Retinal pigment epithelial cell (primary cell): ENCODE measurements at regions not wholly inside any gene's neighbourhood (a gene's known extent, or its start where the extent isn't known, plus 50 kb on each side); places are given as distances from the start of the nearest gene placed in this dataset.

Experiments used
- DNase-seq: peaks from one replicate; pipeline ENCODE4 v3.0.0-alpha.2; 2010; ENCODE audit warnings: low read depth
- H3K4me3 ChIP-seq: 2 replicates; pipeline ENCODE4 v1.5.1; 2011; ENCODE audit warnings: mild to moderate bottlenecking, low read length, control low read depth, moderate library complexity
- TF ChIP-seq, protein P1 (sequence below): conservative IDR thresholded peaks from 2 replicates; pipeline ENCODE4 v1.5.1; 2011; ENCODE audit warnings: low read depth, low read length, control low read depth, inconsistent platforms

DNA sequence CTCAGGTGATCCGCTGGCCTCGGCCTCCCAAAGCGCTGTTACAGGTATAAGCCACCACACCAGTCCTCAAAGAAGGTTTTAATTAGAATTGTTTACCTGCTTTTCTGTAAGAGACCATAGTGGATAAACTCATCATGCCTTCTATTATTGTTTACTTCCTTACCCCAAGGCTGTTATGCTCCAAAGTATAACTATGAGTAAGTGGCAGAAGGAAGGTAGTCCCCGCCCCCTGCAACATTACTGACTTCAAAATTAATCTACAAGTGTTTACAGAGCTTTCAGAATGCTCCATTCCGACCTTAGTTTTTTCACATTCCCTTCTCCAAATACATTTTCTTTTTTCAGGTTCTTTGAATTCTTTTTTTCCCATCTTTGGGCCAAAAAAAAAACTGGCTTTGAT, 480.5 kb upstream of the NOX3 start:
- DNase-seq = no peak
- H3K4me3 ChIP-seq = no peak overlapping the region
- TF ChIP-seq, protein P1, sequence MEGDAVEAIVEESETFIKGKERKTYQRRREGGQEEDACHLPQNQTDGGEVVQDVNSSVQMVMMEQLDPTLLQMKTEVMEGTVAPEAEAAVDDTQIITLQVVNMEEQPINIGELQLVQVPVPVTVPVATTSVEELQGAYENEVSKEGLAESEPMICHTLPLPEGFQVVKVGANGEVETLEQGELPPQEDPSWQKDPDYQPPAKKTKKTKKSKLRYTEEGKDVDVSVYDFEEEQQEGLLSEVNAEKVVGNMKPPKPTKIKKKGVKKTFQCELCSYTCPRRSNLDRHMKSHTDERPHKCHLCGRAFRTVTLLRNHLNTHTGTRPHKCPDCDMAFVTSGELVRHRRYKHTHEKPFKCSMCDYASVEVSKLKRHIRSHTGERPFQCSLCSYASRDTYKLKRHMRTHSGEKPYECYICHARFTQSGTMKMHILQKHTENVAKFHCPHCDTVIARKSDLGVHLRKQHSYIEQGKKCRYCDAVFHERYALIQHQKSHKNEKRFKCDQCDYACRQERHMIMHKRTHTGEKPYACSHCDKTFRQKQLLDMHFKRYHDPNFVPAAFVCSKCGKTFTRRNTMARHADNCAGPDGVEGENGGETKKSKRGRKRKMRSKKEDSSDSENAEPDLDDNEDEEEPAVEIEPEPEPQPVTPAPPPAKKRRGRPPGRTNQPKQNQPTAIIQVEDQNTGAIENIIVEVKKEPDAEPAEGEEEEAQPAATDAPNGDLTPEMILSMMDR = no peak

DNA sequence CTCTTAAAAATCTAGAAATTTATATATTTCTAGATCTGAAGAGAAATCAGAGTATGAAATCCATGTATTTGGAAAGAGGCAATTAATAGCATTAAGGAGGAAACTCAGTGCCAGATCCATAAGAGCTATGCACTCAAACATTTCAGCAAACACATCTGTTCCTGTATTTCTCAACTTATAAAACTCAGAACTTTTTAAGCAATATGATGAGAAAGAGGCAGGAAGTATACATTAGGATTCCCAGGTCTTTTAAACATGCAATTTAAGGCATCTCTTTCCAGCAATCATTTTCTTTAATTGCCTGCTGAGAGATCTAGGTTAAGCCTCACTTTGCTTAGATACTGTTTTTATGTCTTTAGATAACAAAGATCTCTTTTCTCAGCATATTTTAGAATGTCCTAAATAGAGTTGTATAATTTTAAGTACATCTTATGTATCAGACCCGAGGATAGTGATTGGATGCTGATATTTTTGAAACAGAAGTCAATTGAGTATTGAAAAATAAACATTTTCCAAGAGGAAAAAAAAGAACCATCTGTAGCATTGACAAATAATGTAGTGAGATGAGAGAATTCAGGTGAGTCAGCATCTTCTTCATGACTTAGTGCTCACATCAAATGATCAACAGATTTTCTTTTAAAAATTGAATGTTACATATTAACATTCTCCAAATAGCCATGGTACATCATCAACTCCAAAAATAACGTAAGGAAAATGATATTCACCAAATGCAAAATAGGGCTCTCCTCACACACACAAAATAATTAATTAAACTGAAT, 461.4 kb upstream of the NOX3 start:
- H3K4me3 ChIP-seq = no peak overlapping the region
- no peak for DNase-seq
- TF ChIP-seq, protein P1 = no peak

DNA sequence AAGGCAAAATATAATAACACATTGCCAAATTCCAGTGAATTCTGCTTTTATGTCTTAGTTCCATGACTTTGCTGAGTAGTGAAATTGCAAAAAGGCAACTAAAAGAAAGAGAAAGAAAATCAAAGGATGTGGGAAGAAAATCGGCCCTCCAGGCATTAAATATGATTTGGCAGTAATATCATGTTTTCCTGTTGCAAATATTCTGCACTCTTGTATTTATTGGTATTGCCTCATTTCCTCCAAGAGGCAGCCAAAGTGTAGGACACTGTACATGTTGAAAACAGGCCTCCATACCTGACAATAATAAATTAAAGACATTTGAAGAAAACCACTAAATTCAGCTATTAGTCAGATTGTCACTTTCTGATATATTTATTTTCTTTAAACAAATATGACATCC, 460.0 kb upstream of the NOX3 start:
- DNase-seq = no peak
- TF ChIP-seq, protein P1 = no peak
- no peak overlapping the region for H3K4me3 ChIP-seq

DNA sequence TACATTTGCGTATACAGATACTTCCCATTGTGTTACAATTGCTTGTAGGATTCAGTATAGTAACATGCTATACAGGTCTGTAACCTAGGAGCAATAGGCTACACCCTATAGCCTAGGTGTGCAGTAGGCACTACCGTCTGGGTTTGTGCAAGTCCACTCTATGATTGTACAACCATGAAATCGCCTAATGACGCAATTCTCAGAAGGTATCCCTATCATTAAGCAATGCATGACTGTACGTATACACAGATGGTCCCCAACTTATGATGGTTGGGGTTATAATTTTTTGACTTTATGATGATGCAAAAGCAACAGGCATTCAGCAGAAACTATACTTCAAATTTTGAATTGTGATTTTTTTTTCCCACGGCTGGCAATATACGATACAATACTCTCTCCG, 458.2 kb upstream of the NOX3 start:
- no peak overlapping the region for H3K4me3 ChIP-seq
- DNase-seq = no peak
- TF ChIP-seq, protein P1 = no peak

DNA sequence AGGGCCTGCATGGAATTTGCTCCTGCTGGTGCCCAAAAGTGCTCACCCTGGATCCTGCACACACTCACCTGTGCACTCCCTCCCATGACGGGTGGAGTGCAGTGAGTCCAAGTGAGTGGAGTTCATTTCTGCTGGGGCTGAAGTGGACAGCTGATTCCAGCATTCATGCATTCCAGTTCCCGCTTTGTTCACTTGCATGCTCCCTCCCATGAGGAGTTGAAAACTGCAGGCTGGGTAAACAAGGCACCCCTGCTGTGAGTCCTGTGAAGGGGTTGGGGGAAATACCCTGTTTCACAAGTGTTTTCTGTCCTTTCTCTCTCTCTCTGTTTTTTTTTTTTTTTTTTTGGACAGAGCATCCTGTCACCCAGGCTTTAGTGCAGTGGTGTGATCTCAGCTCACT, 454.1 kb upstream of the NOX3 start:
- H3K4me3 ChIP-seq = no peak overlapping the region
- TF ChIP-seq, protein P1 = no peak
- no peak for DNase-seq

DNA sequence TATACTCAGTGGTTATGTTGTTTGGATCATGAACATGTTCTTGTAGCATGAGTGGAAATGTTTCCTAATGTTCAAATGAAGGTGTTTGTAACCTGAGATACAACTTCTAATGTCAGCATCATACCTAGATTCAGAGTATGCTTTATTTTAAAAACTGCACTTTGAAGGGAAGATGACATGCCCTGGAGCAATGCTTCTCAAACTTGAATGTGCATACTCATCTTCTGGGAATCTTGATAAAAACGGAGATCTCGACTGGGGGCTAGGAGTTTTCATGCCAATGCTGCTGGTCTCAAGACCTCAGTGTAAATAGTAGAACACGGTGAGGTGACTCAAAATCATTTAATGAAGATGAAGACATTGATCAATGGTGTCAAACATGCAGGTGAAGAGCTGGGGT, 440.0 kb upstream of the NOX3 start:
- TF ChIP-seq, protein P1 = no peak
- no peak for DNase-seq
- no peak overlapping the region for H3K4me3 ChIP-seq

DNA sequence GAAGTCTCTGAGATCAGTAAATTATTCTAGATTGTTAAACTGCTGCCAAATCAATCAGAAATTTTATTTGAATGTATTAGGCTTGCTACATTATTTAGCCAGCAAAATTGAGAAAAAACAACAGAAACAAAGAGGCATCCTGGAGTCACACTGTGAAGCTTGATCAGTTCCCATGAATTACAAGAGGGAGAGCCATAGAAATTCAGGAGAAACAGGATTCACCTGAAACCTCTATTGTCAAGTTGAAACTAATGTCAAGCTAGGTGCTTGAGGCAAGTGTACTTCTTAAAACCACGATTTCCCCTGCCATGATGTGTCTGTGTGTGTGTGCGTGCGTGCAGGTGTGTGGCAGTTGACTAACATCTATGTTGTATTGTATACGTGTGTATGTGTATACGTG, 439.1 kb upstream of the NOX3 start:
- no peak for DNase-seq
- H3K4me3 ChIP-seq = no peak overlapping the region
- TF ChIP-seq, protein P1 = no peak
